Keratinocyte (primary cell): ENCODE measurements at regions not wholly inside any gene's neighbourhood (a gene's known extent, or its start where the extent isn't known, plus 50 kb on each side); places are given as distances from the start of the nearest gene placed in this dataset.

Source experiments
- DNase-seq: peaks from one replicate; pipeline ENCODE4 v3.0.0-alpha.2; 2011; ENCODE audit warnings: low read depth, missing footprints, low spot score
- FAIRE-seq: peaks from 2 replicates; lab custom pipeline; 2011; peaks lifted over from hg19 to GRCh38; lab: Jason Lieb, UNC
- H2AFZ ChIP-seq: 2 replicates; pipeline ENCODE4 v1.6.0; 2012; ENCODE audit warnings: low read length, control low read depth, inconsistent platforms; ENCODE audit not compliant: control insufficient read depth
- H3K27ac ChIP-seq: 2 replicates; pipeline ENCODE4 v1.5.1; 2011; ENCODE audit warnings: low read length; ENCODE audit not compliant: control insufficient read depth, insufficient read depth
- H3K27me3 ChIP-seq: 3 replicates; pipeline ENCODE4 v1.6.0; 2011; ENCODE audit warnings: low read length; ENCODE audit not compliant: control insufficient read depth, insufficient read depth; ENCODE audit errors: extremely low read depth
- H3K36me3 ChIP-seq, 2 experiments: 2 replicates in 1 of 2; 3 replicates in 1 of 2; pipeline ENCODE4 v1.5.1; 2011; ENCODE audit warnings: low read length in 2 of 2, mild to moderate bottlenecking in 1 of 2; ENCODE audit not compliant: control insufficient read depth in 2 of 2, insufficient read depth in 2 of 2; ENCODE audit errors: extremely low read depth in 1 of 2
- H3K4me1 ChIP-seq: 3 replicates; pipeline ENCODE4 v1.5.1; 2011; ENCODE audit warnings: low read length; ENCODE audit not compliant: control insufficient read depth, insufficient read depth; ENCODE audit errors: extremely low read depth
- H3K4me2 ChIP-seq: 3 replicates; pipeline ENCODE4 v1.6.0; 2011; ENCODE audit warnings: low read depth, low read length; ENCODE audit not compliant: control insufficient read depth, insufficient read depth; ENCODE audit errors: extremely low read depth
- H3K4me3 ChIP-seq, 3 experiments: fragments of 200-600 bp in 1 of 3; sonication (generic) in 1 of 3; 2 replicates in 2 of 3; 3 replicates in 1 of 3; pipeline ENCODE4 v1.5.1; 2011 to 2016; ENCODE audit warnings: low read length in 3 of 3, mild to moderate bottlenecking in 3 of 3, control low read depth in 2 of 3, inconsistent platforms in 1 of 3, low read depth in 1 of 3, mixed read lengths in 1 of 3, mixed run types in 1 of 3, moderate library complexity in 1 of 3; ENCODE audit not compliant: control insufficient read depth in 2 of 3, insufficient read depth in 2 of 3; ENCODE audit errors: extremely low read depth in 1 of 3
- H3K79me2 ChIP-seq: 2 replicates; pipeline ENCODE4 v1.6.0; 2012; ENCODE audit warnings: low read length; ENCODE audit not compliant: control insufficient read depth, insufficient read depth
- H3K9ac ChIP-seq: 3 replicates; pipeline ENCODE4 v1.6.0; 2011; ENCODE audit warnings: low read length; ENCODE audit not compliant: control insufficient read depth, insufficient read depth; ENCODE audit errors: extremely low read depth
- H3K9me1 ChIP-seq: 3 replicates; pipeline ENCODE4 v1.6.0; 2011; ENCODE audit warnings: low read length; ENCODE audit not compliant: control insufficient read depth, insufficient read depth; ENCODE audit errors: extremely low read depth
- H3K9me3 ChIP-seq: 2 replicates; pipeline ENCODE4 v1.5.1; 2012; ENCODE audit warnings: low read depth, low read length; ENCODE audit not compliant: control insufficient read depth
- H4K20me1 ChIP-seq: 3 replicates; pipeline ENCODE4 v1.6.0; 2011; ENCODE audit warnings: low read length; ENCODE audit not compliant: control insufficient read depth, insufficient read depth; ENCODE audit errors: extremely low read depth
- CTCF ChIP-seq, 3 experiments: IDR thresholded peaks in 1 of 3; conservative IDR thresholded peaks in 1 of 3; optimal IDR thresholded peaks in 1 of 3; 2 replicates in 2 of 3; 3 replicates in 1 of 3; pipeline versions ENCODE3 to v1.5.1; 2011; ENCODE audit warnings: low read length in 3 of 3, mild to moderate bottlenecking in 3 of 3, moderate library complexity in 2 of 3, control low read depth in 1 of 3, inconsistent platforms in 1 of 3; ENCODE audit not compliant: insufficient read depth in 2 of 3; ENCODE audit errors: extremely low read depth in 1 of 3
- EZH2 ChIP-seq: IDR thresholded peaks from one replicate; pipeline ENCODE4 v1.6.1; 2012; ENCODE audit warnings: inconsistent platforms, mild to moderate bottlenecking, low read length, moderate library complexity
- dilution Hi-C: fragments of 300-500 bp; cut with MboI; formaldehyde crosslinking; loops from one replicate; pipeline ENCODE4 v1.7.0; 2020; ENCODE audit warnings: low sequenced_read_pairs; ENCODE audit not compliant: extremely low pct_ligation_motif_present

- TF ChIP-seq EZH2 (no peak), CTCF (optimal IDR thresholded peaks at IDR 0.05 in 1 of 3, IDR thresholded peaks at IDR 0.05 in 1 of 3, conservative IDR thresholded peaks at IDR 0.05 in 1 of 3; ENCODE audit: extremely low read depth in 1 of 3, insufficient read depth in 2 of 3, low read length in 3 of 3) (no peak)
- Histone ChIP-seq H3K4me3 (no peak overlapping the region), H3K36me3 (no peaks in the 10 kb centered on the region), H3K9me1 (no peaks in the 10 kb centered on the region), H3K4me1 (no peaks in the 10 kb centered on the region), H3K9ac (no peak overlapping the region), H3K9me3 (no peaks in the 10 kb centered on the region), H2AFZ (no peak overlapping the region), H3K79me2 (no peaks in the 10 kb centered on the region), H4K20me1 (no peaks in the 10 kb centered on the region), H3K27ac (no peak overlapping the region), H3K27me3 (no peaks in the 10 kb centered on the region), H3K4me2 (no peak overlapping the region)
- dilution Hi-C loops, result no loop called here
- no peak for FAIRE-seq
- DNase-seq, result no peak
Measured at GRCh38 chr12:19897900-19898408, 458.7 kb downstream of the AEBP2 start.

- Histone ChIP-seq H3K36me3 (no peaks in the 10 kb centered on the region), H4K20me1 (no peaks in the 10 kb centered on the region), H3K4me2 (no peak overlapping the region), H3K4me1 (no peaks in the 10 kb centered on the region), H3K4me3 (no peak overlapping the region), H3K27me3 (no peaks in the 10 kb centered on the region), H2AFZ (no peak overlapping the region), H3K79me2 (no peaks in the 10 kb centered on the region), H3K27ac (no peak overlapping the region), H3K9me1 (no peaks in the 10 kb centered on the region), H3K9me3 (no peaks in the 10 kb centered on the region), H3K9ac (no peak overlapping the region)
- no peak for FAIRE-seq
- dilution Hi-C loops, result loop anchor here (25.0 kb wide), 1 partner anchor 165 kb away; no protein-coding TSS in a partner anchor
- no peak for DNase-seq
- no peak for TF ChIP-seq CTCF (optimal IDR thresholded peaks at IDR 0.05 in 1 of 3, IDR thresholded peaks at IDR 0.05 in 1 of 3, conservative IDR thresholded peaks at IDR 0.05 in 1 of 3; ENCODE audit: extremely low read depth in 1 of 3, insufficient read depth in 2 of 3, low read length in 3 of 3)
- TF ChIP-seq EZH2, result no peak
Measured at GRCh38 chr12:19901841-19902240, 462.5 kb downstream of the AEBP2 start.
